ENCODE measurements at regions not wholly inside any gene's neighbourhood (a gene's known extent, or its start where the extent isn't known, plus 50 kb on each side); places are given as distances from the start of the nearest gene placed in this dataset.

DNA sequence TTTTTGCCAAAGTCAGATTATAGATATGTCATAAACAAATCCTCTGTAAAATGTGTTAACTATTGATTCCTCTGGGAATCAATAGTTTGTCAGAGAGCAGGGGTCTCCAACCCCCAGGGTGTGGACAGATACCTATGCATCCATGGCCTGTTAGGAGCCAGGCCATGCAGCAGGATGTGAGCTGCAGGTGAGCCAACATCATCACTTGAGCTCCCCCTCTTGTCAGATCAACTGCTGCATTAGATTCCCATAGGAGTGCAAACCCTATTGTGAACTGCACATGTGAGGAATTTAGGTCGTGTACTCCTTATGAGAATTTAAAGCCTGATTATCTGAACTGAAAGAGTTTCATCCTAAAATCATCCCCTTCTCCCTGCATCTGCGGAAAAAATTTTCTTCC lies 1365.4 kb downstream of the ARAP2 start:
- Mint-ChIP-seq H3K36me3 (no peaks in the 10 kb centered on the region), H3K4me1 (no peaks in the 10 kb centered on the region), H3K9me3 (peaks cover 9% of the 10 kb centered on the region), H3K4me3 (no peak overlapping the region), H3K27ac (no peak overlapping the region), H3K27me3 (no peaks in the 10 kb centered on the region)

DNA sequence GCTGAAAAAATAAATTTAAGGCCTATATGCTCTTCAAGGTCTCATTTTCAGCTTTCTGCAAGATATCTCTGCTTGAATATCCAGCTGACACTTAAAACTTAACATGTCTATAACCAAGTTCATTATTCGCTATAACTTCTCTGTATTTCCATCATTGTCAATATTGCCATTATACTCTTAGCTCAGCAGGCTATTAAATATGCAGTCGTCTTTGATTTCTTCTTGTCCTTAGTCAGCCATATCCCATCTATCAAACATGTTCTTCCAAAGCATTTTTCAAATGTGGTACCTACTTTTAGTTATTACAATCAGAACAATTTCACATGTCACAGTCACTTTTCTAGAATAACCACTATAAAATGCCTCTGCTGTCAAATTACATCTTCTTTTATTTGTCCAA lies 1364.1 kb downstream of the ARAP2 start:
- Mint-ChIP-seq H3K4me3 (no peak overlapping the region), H3K36me3 (no peaks in the 10 kb centered on the region), H3K4me1 (no peaks in the 10 kb centered on the region), H3K9me3 (peaks cover 9% of the 10 kb centered on the region), H3K27ac (no peak overlapping the region), H3K27me3 (no peaks in the 10 kb centered on the region)

DNA sequence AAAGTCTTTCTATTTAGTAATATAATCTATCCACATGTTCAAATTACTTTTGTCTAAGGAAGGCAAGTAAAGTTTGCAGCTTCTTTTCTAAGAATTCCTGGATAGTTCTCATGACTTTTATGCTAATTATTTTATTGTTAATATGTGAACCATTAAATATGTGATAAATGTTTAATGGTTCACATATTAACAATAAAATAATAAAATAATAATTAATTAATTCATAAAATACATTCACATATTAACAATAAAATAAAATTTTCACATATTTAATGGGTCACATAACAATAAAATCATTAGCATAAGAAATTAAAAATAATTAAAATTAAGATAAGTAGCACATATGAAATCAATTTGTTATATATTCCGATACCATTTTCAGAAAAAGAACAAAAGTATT lies 1352.4 kb downstream of the ARAP2 start:
- H3K36me3 Mint-ChIP-seq, result no peaks in the 10 kb centered on the region
- H3K27ac Mint-ChIP-seq, result no peak overlapping the region
- H3K4me1 Mint-ChIP-seq, result no peaks in the 10 kb centered on the region
- H3K27me3 Mint-ChIP-seq, result no peaks in the 10 kb centered on the region
- H3K9me3 Mint-ChIP-seq, result peaks cover 5% of the 10 kb centered on the region
- H3K4me3 Mint-ChIP-seq, result no peak overlapping the region

DNA sequence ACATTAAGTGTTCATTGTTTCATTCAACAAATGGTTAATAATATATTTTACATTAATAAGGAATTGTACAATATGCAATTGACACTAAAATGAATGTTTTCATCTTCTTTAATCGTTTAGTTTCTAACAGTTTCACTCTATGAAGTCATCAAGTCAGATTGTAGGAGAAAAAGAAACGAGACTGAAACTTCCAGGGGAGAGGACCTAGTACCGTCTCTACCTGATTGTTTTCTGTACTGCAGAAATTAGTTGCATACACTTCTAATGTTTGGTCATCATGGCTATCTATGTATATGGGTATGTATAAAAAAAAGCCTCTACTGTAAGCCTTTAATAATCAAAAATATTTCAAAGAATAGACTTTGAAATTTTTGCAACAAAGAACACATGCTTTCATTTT lies 1350.9 kb downstream of the ARAP2 start:
- H3K27ac Mint-ChIP-seq, result no peak overlapping the region
- peaks cover 5% of the 10 kb centered on the region for H3K9me3 Mint-ChIP-seq
- H3K36me3 Mint-ChIP-seq, result no peaks in the 10 kb centered on the region
- H3K27me3 Mint-ChIP-seq, result no peaks in the 10 kb centered on the region
- no peak overlapping the region for H3K4me3 Mint-ChIP-seq
- no peaks in the 10 kb centered on the region for H3K4me1 Mint-ChIP-seq

DNA sequence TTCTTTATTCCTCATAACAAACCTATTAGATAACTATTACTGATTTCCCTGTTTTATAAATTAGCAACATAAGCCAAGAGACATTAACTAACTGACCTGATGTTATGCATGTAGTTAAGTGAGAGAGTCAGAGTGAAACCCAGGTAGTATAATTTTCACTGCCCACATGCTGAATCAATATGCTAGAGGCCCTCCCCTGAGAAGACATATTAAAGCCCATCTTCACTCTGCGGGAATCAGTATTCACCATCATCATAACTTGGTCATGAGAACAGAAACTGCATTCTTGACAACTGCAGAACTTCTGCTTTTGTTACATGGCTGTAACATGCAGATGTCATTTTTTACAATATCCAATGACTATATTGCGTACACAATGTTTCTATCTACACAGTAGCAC lies 1324.3 kb downstream of the ARAP2 start:
- no peaks in the 10 kb centered on the region for H3K4me1 Mint-ChIP-seq
- H3K27ac Mint-ChIP-seq, result no peak overlapping the region
- H3K4me3 Mint-ChIP-seq, result no peak overlapping the region
- no peaks in the 10 kb centered on the region for H3K27me3 Mint-ChIP-seq
- H3K36me3 Mint-ChIP-seq, result no peaks in the 10 kb centered on the region
- H3K9me3 Mint-ChIP-seq, result peaks cover 7% of the 10 kb centered on the region

DNA sequence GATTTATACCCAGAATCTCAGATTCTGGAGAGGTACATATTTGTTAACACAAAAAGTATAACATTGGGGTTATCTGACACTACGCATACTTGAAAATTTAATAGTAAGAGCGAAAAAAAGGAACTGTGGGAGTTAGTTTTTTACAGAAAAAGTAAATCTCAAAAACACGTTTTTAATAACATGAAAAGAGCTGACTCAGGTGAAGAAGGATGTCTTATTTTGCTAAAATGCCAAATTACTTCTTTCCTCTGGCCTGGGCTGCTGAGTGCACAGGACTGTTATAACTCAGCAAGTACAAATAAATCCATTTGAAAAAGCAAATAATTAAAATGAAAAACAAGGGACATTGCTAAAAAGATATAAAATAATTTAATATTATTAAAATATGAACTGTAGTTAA lies 1322.9 kb downstream of the ARAP2 start:
- H3K9me3 Mint-ChIP-seq, result peaks cover 11% of the 10 kb centered on the region
- H3K4me3 Mint-ChIP-seq, result no peak overlapping the region
- no peaks in the 10 kb centered on the region for H3K4me1 Mint-ChIP-seq
- no peaks in the 10 kb centered on the region for H3K27me3 Mint-ChIP-seq
- H3K27ac Mint-ChIP-seq, result no peak overlapping the region
- no peaks in the 10 kb centered on the region for H3K36me3 Mint-ChIP-seq

DNA sequence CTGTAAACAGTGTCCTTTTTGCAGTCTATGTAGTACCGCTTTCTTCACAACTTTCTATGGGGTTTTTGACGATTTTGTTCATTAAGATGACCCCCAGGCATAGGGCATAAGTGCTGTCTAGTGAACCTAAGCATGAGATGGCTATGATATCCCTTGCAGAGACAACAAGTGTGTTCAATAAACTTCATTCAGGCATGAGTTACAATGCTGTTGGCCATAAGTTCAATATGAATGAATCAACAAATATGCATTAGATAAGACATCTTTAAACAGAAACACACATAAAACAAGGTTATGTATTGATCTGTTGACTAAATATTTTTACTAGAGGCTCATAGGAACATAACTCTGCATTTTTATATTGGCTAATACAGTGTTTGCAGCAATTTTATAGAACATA lies 1322.0 kb downstream of the ARAP2 start:
- Mint-ChIP-seq H3K4me3 (no peak overlapping the region), H3K4me1 (no peaks in the 10 kb centered on the region), H3K27ac (no peak overlapping the region), H3K36me3 (no peaks in the 10 kb centered on the region), H3K27me3 (no peaks in the 10 kb centered on the region), H3K9me3 (peaks cover 11% of the 10 kb centered on the region)

DNA sequence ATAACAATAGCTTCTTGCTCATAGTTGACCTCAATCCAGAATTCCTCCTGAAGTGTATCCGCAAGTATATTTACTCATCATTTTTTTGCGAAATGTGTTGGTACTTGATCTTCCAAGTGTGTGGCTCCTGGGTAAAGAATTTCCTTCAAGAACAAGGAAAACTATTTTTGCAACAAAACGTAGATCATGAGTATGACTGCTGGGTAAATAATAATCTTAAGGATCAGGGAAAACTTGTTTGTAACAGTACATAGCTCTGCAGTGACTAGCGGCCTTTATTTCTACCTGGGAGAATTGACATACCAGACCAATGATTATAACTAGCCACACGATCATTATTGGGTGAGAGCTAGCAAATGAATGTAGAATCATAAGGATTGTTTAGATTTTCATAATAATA lies 1311.7 kb downstream of the ARAP2 start:
- Mint-ChIP-seq H3K36me3 (no peaks in the 10 kb centered on the region), H3K4me1 (no peaks in the 10 kb centered on the region), H3K27me3 (no peaks in the 10 kb centered on the region), H3K9me3 (peaks cover 14% of the 10 kb centered on the region), H3K4me3 (no peak overlapping the region), H3K27ac (no peak overlapping the region)

DNA sequence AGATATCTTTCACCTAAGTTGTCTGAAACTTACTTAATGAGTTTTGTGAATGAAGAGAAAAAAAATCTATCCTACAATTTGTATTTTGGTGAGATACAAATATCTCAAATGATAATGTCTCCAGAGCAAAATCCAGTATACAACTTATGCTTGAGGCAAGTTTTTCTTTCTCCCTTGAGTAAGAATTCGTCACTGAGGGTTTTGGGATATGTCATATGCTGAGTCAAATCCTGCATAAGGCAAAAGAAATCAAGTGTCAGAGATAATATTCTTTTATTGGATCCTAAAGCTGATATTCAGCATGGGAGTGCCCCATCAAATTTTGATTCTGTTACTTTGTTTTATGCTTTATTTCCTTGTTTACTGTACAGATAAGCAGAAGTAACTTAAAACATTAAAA lies 1308.6 kb downstream of the ARAP2 start:
- H3K36me3 Mint-ChIP-seq, result no peaks in the 10 kb centered on the region
- no peak overlapping the region for H3K27ac Mint-ChIP-seq
- H3K27me3 Mint-ChIP-seq, result no peaks in the 10 kb centered on the region
- no peaks in the 10 kb centered on the region for H3K4me1 Mint-ChIP-seq
- no peak overlapping the region for H3K4me3 Mint-ChIP-seq
- H3K9me3 Mint-ChIP-seq, result peaks cover 9% of the 10 kb centered on the region

DNA sequence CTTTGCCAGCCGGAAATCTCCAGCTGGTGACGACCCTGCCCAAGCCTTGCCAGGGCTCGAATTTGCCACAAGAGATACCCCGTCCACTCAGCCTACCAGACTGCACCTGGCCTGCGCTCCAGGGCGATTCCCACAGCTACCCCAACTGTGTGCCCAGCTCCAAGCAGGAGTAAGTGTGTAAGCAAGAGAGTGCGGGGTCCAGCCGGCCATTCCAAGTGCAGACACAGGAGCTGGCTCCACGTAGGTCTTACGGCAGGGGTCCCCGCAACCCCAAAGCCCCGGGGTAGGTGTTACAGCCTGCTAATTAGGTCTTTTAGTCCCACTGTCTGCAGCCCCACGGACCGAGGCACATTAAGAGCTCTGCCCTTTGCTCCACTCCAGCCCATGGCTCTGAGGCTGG lies 1305.2 kb downstream of the ARAP2 start:
- Mint-ChIP-seq H3K27ac (no peak overlapping the region), H3K4me3 (no peak overlapping the region), H3K9me3 (peaks cover 5% of the 10 kb centered on the region), H3K36me3 (no peaks in the 10 kb centered on the region), H3K27me3 (no peaks in the 10 kb centered on the region), H3K4me1 (no peaks in the 10 kb centered on the region)

DNA sequence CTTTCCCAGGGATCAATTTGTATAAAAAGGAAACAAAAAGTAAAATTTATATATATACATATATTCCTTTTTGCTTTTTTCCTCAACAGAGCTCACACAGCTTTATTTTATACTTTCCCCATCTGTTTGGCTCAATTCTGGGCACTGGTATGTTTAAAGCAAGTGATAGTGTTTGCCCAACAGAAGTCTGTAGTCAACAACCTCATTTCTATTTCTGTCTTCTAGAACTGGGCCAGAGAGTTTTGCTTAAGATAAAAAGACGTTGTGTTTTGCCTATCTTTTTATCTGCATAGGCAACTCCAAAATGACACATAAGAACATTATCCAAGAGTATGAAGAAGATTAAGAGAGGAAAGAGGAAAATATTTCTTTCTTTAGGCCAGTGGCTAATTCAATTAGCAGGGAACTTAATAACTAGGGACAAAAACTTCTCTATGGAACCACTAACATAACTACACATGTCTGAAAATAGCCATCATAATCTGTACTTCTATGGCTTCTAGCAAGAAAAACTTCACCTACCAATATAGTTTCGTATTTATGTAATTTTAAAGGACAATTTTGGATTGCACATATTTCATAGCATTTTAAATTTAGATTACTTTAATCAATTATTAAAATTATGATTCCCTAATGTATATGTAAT lies 1300.5 kb downstream of the ARAP2 start:
- H3K27me3 Mint-ChIP-seq, result no peaks in the 10 kb centered on the region
- H3K4me1 Mint-ChIP-seq, result no peaks in the 10 kb centered on the region
- no peaks in the 10 kb centered on the region for H3K36me3 Mint-ChIP-seq
- no peak overlapping the region for H3K4me3 Mint-ChIP-seq
- H3K27ac Mint-ChIP-seq, result no peak overlapping the region
- H3K9me3 Mint-ChIP-seq, result peaks cover 4% of the 10 kb centered on the region

DNA sequence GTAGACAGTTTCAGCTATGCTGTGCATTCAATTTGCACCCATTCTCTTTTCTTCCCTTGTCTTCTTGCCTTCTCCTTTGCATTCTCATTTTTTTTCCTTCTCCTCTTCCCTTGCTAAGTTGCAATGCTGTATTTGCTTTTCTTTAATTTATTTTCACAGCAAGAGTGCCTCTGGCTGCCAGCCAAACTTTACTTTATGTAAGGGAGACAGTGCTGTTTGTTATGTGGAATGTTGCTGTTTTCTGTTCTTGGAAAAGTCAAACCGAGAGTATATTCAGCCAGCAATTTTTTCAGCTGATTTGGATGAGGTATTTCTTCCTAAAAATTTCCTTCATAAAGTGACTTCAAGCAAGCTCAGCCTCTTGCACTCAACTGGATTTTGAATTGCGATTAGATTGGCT lies 1293.4 kb downstream of the ARAP2 start:
- H3K4me3 Mint-ChIP-seq, result no peak overlapping the region
- no peaks in the 10 kb centered on the region for H3K27me3 Mint-ChIP-seq
- H3K27ac Mint-ChIP-seq, result no peak overlapping the region
- H3K36me3 Mint-ChIP-seq, result no peaks in the 10 kb centered on the region
- no peaks in the 10 kb centered on the region for H3K4me1 Mint-ChIP-seq
- H3K9me3 Mint-ChIP-seq, result no peaks in the 10 kb centered on the region

DNA sequence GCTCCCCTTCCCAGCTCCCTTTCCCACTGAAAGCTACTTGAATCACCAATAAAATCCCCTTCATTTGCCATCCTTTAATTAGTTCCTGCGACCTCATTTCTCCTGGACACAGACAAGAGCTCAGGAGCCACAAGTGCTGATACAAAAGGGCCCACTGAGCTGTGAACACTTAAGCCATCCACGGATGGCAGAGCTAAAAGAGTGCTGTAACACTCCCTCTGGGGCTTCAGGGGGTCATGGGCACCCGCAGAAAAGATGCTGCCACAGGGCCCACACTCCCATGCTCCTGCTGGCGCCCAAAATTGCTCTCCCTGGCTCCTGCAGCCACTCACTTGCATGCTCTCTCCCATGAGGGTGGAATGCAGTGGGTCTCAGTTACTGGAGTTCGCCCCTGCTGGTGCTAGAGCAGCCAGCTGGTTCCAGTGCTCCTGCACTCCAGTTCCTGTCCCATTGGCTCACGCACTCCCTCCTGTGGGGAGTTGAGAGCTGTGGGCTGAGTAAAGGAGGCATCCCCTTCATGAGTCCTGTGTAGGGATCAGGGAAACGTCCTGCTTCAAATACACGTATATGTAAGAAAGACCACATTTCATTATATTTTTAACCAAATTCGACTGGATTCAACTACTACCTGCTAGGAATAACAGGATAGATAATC lies 1291.0 kb downstream of the ARAP2 start:
- Mint-ChIP-seq H3K4me3 (no peak overlapping the region), H3K27me3 (no peaks in the 10 kb centered on the region), H3K9me3 (no peaks in the 10 kb centered on the region), H3K4me1 (no peaks in the 10 kb centered on the region), H3K36me3 (no peaks in the 10 kb centered on the region), H3K27ac (no peak overlapping the region)

DNA sequence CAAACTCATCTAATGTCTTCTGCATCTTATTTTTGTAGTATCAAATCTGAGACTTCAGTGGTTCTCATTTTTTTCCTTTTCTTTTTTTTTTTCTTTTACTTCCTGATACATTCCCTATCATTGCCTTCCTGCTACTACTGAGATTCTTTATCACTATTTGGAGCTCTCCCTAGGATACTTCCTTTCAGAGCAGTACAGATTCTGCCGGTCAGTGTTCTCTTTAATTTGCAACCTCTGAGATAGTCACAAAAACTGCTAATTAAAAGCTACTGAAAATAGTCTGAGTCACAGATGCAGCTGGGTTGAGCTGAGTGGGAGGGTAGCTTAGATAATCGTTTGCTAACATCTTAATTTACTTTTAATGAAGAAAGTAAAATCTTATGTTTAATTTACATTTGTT lies 1279.7 kb downstream of the ARAP2 start:
- H3K9me3 Mint-ChIP-seq, result no peaks in the 10 kb centered on the region
- no peaks in the 10 kb centered on the region for H3K4me1 Mint-ChIP-seq
- no peaks in the 10 kb centered on the region for H3K36me3 Mint-ChIP-seq
- H3K27ac Mint-ChIP-seq, result no peak overlapping the region
- no peaks in the 10 kb centered on the region for H3K27me3 Mint-ChIP-seq
- no peak overlapping the region for H3K4me3 Mint-ChIP-seq

DNA sequence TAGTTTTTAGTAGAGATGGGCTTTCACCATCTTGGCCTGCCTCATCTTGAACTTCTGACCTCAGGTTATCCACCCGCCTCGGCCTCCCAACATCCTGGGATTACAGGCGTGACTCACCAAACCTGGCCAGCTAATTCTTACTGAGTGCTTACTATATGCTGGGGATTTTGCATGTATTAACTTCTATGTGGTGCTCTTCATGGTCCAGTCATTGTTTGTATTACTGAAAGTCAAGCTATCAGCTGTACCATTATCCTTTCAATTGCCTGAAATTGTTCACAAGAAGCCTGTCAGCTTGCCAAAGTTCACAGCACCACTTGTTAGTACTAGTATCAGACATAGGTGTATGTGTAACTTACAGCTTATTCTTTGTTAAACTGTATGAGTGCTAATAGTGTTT lies 1272.1 kb downstream of the ARAP2 start:
- Mint-ChIP-seq H3K4me1 (no peaks in the 10 kb centered on the region), H3K4me3 (no peak overlapping the region), H3K27ac (no peak overlapping the region), H3K27me3 (no peaks in the 10 kb centered on the region), H3K9me3 (no peaks in the 10 kb centered on the region), H3K36me3 (no peaks in the 10 kb centered on the region)

DNA sequence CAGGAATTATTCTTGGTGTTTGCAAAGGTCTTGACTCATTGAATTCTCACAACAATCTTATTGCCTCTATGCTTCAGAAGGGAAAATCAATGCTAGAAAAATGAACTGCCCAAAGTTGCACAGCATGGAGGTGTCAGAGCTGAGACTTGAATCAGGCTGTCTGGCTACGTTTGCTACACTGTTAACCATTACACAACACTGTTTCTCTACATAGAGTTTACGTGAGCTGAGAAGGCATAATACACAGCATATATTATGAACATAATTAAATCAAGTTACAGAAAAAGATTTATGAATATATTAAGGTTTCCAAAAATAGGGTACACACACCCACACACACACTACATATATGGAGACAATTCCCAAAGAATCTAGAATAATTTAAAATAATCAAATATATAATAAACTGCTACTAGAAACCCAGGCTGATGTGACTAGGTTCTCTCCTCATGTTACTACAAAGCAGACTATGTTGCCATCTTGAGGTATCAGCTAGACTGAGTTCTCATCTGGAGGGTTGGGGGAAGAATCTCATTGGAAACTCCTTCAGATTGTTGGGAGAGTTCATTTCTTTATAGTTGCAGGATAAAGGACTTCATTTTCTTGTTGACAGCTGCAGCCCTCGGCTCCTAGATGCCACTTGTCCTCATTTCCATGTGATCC lies 1270.5 kb downstream of the ARAP2 start:
- Mint-ChIP-seq H3K9me3 (no peaks in the 10 kb centered on the region), H3K27ac (no peak overlapping the region), H3K4me1 (no peaks in the 10 kb centered on the region)

More for the DNA sequence above, 1270.5 kb downstream of the ARAP2 start:
- Mint-ChIP-seq H3K27me3 (no peaks in the 10 kb centered on the region), H3K4me3 (no peak overlapping the region), H3K36me3 (no peaks in the 10 kb centered on the region)

Data from activated naive CD4-positive, alpha-beta T cell treated with anti-CD3 and anti-CD28 coated beads, Interleukin-2, amount 50 U/mL, for 24 hours (primary cell).